Left lung (tissue), 4 donors: ENCODE measurements at regions not wholly inside any gene's neighbourhood (a gene's known extent, or its start where the extent isn't known, plus 50 kb on each side); places are given as distances from the start of the nearest gene placed in this dataset.

Source experiments
- ATAC-seq: fragments of 200-7000 bp; cut with Tn5 transposase; one replicate; pipeline ENCODE4 v1.9.1; 2020; ENCODE audit warnings: moderate library complexity
- DNase-seq, 4 donors: peaks; one replicate each; pipeline ENCODE4 v3.0.0-alpha.2; 2013 to 2020
- H3K27ac ChIP-seq, 2 donors: fragments of 200-600 bp; sonication (generic) in 1 of 2; one replicate each; pipeline versions ENCODE4 v1.5.0 to v1.8.0; 2020 to 2021
- H3K27me3 ChIP-seq, 2 donors: fragments of 200-600 bp; sonication (generic) in 1 of 2; one replicate each; pipeline versions ENCODE4 v1.5.0 to v1.8.0; 2020 to 2021
- H3K36me3 ChIP-seq, 2 donors: fragments of 200-600 bp; sonication (generic) in 1 of 2; one replicate each; pipeline versions ENCODE4 v1.5.0 to v1.8.0; 2020 to 2021
- H3K4me1 ChIP-seq, 2 donors: fragments of 200-600 bp; one replicate each; pipeline ENCODE4 v1.8.0; 2021
- H3K4me3 ChIP-seq, 2 donors: fragments of 200-600 bp; sonication (generic) in 1 of 2; one replicate each; pipeline versions ENCODE4 v1.5.0 to v1.8.0; 2020 to 2021; ENCODE audit warnings: mild to moderate bottlenecking in 1 of 2
- H3K9me3 ChIP-seq, 2 donors: fragments of 200-600 bp; sonication (generic) in 1 of 2; one replicate each; pipeline versions ENCODE4 v1.5.0 to v1.8.0; 2020 to 2021
- intact Hi-C, 2 donors: fragments of 100-400 bp; cut with DNase I; formaldehyde crosslinking; loops; one replicate each; pipeline versions ENCODE4 v1.11.2 to v1.14.2; 2022
- TF ChIP-seq, protein P1 (sequence below), 2 donors: fragments of 200-600 bp; sonication (generic) in 1 of 2; IDR thresholded peaks; one replicate each; pipeline versions ENCODE4 v1.5.0 to v1.8.0; 2021; ENCODE audit warnings: antibody characterized with exemption in 2 of 2
- donor health status: DM: no; HTN: yes; CAD: no.
- donor health status: DM: no; HTN: no; CAD: no.

DNA sequence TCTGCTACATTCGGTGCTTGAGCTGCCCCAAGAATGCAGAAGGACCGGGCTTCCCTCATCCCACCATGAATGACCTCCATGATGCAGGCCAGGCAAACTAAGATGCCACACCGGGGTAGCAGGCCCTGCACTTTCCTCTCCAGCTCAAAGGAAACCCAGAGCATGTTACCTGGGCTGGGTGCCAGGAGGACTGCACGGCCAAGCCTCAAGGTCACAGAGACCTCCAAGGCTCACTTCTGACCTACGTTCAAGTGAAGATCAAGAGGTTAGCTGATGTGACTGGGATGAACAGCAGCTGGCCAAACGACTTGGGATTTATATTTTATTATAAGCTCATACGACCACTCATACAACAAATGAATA lies 501.8 kb downstream of the CD83 start:
- Histone ChIP-seq H3K4me3 (no peak overlapping the region), H3K4me1 (peaks cover 7 to 17% of the 10 kb centered on the region in 2 donors), H3K36me3 (no peaks in the 10 kb centered on the region), H3K9me3 (peaks cover 0 to 8% of the 10 kb centered on the region in 2 donors), H3K27ac (no peak overlapping the region), H3K27me3 (no peaks in the 10 kb centered on the region)
- no peak for DNase-seq
- no peak for ATAC-seq
- TF ChIP-seq, protein P1, sequence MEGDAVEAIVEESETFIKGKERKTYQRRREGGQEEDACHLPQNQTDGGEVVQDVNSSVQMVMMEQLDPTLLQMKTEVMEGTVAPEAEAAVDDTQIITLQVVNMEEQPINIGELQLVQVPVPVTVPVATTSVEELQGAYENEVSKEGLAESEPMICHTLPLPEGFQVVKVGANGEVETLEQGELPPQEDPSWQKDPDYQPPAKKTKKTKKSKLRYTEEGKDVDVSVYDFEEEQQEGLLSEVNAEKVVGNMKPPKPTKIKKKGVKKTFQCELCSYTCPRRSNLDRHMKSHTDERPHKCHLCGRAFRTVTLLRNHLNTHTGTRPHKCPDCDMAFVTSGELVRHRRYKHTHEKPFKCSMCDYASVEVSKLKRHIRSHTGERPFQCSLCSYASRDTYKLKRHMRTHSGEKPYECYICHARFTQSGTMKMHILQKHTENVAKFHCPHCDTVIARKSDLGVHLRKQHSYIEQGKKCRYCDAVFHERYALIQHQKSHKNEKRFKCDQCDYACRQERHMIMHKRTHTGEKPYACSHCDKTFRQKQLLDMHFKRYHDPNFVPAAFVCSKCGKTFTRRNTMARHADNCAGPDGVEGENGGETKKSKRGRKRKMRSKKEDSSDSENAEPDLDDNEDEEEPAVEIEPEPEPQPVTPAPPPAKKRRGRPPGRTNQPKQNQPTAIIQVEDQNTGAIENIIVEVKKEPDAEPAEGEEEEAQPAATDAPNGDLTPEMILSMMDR (IDR thresholded peaks at IDR 0.05) = no peak
- intact Hi-C loops = no loop called here

DNA sequence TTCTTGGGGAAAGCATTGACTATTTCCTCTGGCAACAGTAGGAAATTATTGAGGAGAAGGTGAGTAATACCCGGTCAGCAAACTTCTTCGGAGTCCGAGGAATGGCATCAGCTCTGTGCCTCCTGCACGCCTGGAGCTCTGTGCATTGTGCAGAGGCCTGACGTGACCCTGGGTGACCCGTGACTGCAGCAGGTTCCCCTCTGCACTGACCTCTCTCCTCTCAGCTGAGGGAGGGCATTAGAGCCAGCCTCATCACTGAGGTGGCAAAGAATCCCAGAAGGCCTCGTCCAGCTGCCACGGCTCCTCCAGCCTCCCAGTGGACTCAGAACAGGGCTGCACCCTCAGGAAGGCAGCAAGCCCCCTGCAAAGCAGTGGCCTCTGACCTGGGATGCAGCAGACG lies 502.9 kb downstream of the CD83 start:
- Histone ChIP-seq H3K4me3 (no peak overlapping the region), H3K27me3 (no peaks in the 10 kb centered on the region), H3K9me3 (peaks cover 0 to 8% of the 10 kb centered on the region in 2 donors), H3K36me3 (no peaks in the 10 kb centered on the region), H3K4me1 (peaks cover 7 to 17% of the 10 kb centered on the region in 2 donors), H3K27ac (no peak overlapping the region)
- DNase-seq (no peak), ATAC-seq (no peak)
- TF ChIP-seq, protein P1 (IDR thresholded peaks at IDR 0.05) = no peak
- intact Hi-C loops = no loop called here

DNA sequence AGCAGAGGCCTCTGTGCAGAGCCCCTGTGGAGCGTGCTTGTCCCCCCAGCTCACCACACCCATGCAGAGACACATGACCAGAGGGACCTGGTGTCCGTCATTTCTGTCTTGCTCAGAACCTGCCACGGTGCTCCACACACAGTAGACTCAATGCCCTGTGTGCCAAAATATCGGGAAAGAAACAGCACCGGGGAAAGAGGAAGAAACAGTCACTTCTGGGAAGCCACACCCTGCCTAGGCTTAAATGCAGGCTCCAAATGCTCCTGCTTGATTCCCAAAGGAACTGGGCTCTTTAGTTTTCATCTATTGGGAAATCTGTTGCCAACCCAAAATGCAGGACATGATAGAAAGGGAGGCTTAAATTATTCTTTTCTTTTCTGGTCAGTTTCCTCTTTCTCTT lies 503.9 kb downstream of the CD83 start:
- peak; percentile 67 for ATAC-seq
- DNase-seq = no peak
- Histone ChIP-seq H3K36me3 (no peaks in the 10 kb centered on the region), H3K9me3 (no peaks in the 10 kb centered on the region), H3K4me3 (no peak overlapping the region), H3K27me3 (no peaks in the 10 kb centered on the region), H3K4me1 (peaks cover 7 to 17% of the 10 kb centered on the region in 2 donors), H3K27ac (no peak overlapping the region)
- TF ChIP-seq, protein P1 (IDR thresholded peaks at IDR 0.05) = no peak
- intact Hi-C loops = no loop called here

DNA sequence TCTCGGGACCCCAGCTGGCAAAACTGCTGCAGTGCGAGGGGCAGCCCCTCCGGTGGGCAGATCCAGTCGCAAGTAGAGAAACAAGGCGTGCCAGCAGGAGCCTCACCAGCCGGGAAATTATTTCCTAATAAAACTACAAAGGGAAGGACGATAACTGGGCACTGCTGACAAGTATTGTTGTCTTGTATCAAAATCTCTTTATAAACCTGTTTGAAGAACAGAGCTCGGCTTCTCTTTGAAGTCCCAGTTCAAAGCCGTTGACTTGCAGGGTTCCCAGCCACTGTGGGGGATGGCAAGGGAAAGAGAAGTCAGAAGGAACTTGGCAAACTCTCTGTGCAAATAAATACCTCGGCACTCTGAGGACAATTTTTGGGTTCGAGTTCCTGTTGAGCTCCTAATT lies 504.5 kb downstream of the CD83 start:
- TF ChIP-seq, protein P1 (IDR thresholded peaks at IDR 0.05) = no peak
- Histone ChIP-seq H3K4me3 (no peak overlapping the region), H3K4me1 (peaks cover 7 to 17% of the 10 kb centered on the region in 2 donors), H3K36me3 (no peaks in the 10 kb centered on the region), H3K9me3 (no peaks in the 10 kb centered on the region), H3K27ac (no peak overlapping the region), H3K27me3 (no peaks in the 10 kb centered on the region)
- DNase-seq (peak in 1 of 4 donors; percentile 50), ATAC-seq (peak; percentile 72)
- intact Hi-C loops = no loop called here

DNA sequence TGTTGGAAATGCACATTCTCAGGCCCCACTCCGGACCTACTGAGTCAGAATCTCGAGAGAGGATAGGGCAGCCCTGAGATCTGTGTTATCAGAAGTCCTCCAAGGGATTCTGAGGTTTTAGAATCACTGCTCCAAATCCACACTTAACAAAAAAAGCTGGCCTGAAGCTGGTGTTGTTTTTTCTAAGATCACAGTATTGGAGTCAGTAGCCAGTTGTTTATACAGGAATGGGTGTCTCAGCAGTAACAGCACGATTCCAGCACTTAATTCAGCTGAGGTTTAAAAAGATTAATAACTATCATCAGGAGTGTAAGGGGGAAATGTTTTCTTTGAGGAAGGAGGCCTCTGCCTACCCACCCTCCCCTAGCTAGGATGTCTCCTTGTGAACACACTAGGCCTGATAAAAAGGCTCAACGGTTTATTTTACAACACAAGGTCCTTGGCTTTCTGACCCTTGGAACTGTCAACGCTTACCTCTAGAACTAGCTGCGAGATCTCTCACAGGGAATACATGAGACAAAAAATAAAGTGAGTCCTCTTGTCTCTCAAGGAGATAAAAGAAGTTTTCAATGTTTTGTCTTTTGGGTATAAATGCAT lies 505.4 kb downstream of the CD83 start:
- Histone ChIP-seq H3K4me3 (no peak overlapping the region), H3K9me3 (no peaks in the 10 kb centered on the region), H3K4me1 (peaks cover 7 to 17% of the 10 kb centered on the region in 2 donors), H3K36me3 (no peaks in the 10 kb centered on the region), H3K27ac (no peak overlapping the region), H3K27me3 (no peaks in the 10 kb centered on the region)
- ATAC-seq = no peak
- no peak for DNase-seq
- intact Hi-C loops = no loop called here
- TF ChIP-seq, protein P1 (IDR thresholded peaks at IDR 0.05) = no peak
